Cardiac septum (tissue), 1 donor: ENCODE measurements at regions not wholly inside any gene's neighbourhood (a gene's known extent, or its start where the extent isn't known, plus 50 kb on each side); places are given as distances from the start of the nearest gene placed in this dataset.

Source experiments
- DNase-seq: peaks from one replicate; pipeline ENCODE4 v3.0.0-alpha.2; 2020; ENCODE audit warnings: low spot score
- intact Hi-C: fragments of 100-400 bp; cut with DNase I; formaldehyde crosslinking; loops from one replicate; pipeline ENCODE4 v1.14.0; 2022
- donor health status: DM: no; HTN: no; CAD: no.

- no peak for DNase-seq
- intact Hi-C loops: no loop called here
Observed at GRCh38 chr10:78560341-78560688, 508.5 kb upstream of the ZMIZ1 start.

- no peak for DNase-seq
- intact Hi-C loops: no loop called here
Observed at GRCh38 chr10:78563314-78563713, 505.5 kb upstream of the ZMIZ1 start.

GRCh38 chr10:78565841-78566240 is 502.9 kb upstream of the ZMIZ1 start:
- DNase-seq: no peak
- intact Hi-C loops: no loop called here

GRCh38 chr10:78566284-78567111 is 502.3 kb upstream of the ZMIZ1 start:
- intact Hi-C loops: no loop called here
- DNase-seq: no peak

- DNase-seq: no peak
- intact Hi-C loops: no loop called here
Observed at GRCh38 chr10:78567680-78568455, 500.9 kb upstream of the ZMIZ1 start.

- intact Hi-C loops: no loop called here
- DNase-seq: no peak
Observed at GRCh38 chr10:78568620-78569019, 500.1 kb upstream of the ZMIZ1 start.

GRCh38 chr10:78570633-78571235 is 498.0 kb upstream of the ZMIZ1 start:
- intact Hi-C loops: no loop called here
- DNase-seq: no peak

- DNase-seq: no peak
- intact Hi-C loops: no loop called here
Observed at GRCh38 chr10:78571286-78571685, 497.5 kb upstream of the ZMIZ1 start.

- DNase-seq: no peak
- intact Hi-C loops: no loop called here
Observed at GRCh38 chr10:78571891-78572290, 496.9 kb upstream of the ZMIZ1 start.

- intact Hi-C loops: no loop called here
- DNase-seq: no peak
Observed at GRCh38 chr10:78572565-78572964, 496.2 kb upstream of the ZMIZ1 start.

- DNase-seq: no peak
- intact Hi-C loops: no loop called here
Observed at GRCh38 chr10:78574547-78574946, 494.2 kb upstream of the ZMIZ1 start.

GRCh38 chr10:78575400-78575799 is 493.4 kb upstream of the ZMIZ1 start:
- DNase-seq: no peak
- intact Hi-C loops: no loop called here

- intact Hi-C loops: no loop called here
- no peak for DNase-seq
Observed at GRCh38 chr10:78576276-78576675, 492.5 kb upstream of the ZMIZ1 start.

- intact Hi-C loops: no loop called here
- no peak for DNase-seq
Observed at GRCh38 chr10:78577712-78578111, 491.1 kb upstream of the ZMIZ1 start.

GRCh38 chr10:78578929-78579328 is 489.8 kb upstream of the ZMIZ1 start:
- no peak for DNase-seq

GRCh38 chr10:78579576-78579975 is 489.2 kb upstream of the ZMIZ1 start:
- intact Hi-C loops: no loop called here
- no peak for DNase-seq

More at GRCh38 chr10:78578929-78579328, 489.8 kb upstream of the ZMIZ1 start:
- intact Hi-C loops: no loop called here

GRCh38 chr10:78579995-78580394 is 488.8 kb upstream of the ZMIZ1 start:
- intact Hi-C loops: loop anchor here (10.0 kb wide), 1 partner anchor 365 kb away; no protein-coding TSS in a partner anchor
- DNase-seq: peak; percentile 86

GRCh38 chr10:78581133-78581694 is 487.6 kb upstream of the ZMIZ1 start:
- no peak for DNase-seq
- intact Hi-C loops: loop anchor here (10.0 kb wide), 1 partner anchor 366 kb away; no protein-coding TSS in a partner anchor

- intact Hi-C loops: loop anchor here (10.0 kb wide), 1 partner anchor 368 kb away; no protein-coding TSS in a partner anchor
- DNase-seq: no peak
Observed at GRCh38 chr10:78582540-78582939, 486.2 kb upstream of the ZMIZ1 start.

GRCh38 chr10:78584266-78584665 is 484.5 kb upstream of the ZMIZ1 start:
- intact Hi-C loops: loop anchor here (2.0 to 10.0 kb wide), 2 partner anchors 369 to 485 kb away; partner anchors contain the start of gene ZMIZ1
- DNase-seq: no peak
